GM12892 (cell line): ENCODE measurements at regions not wholly inside any gene's neighbourhood (a gene's known extent, or its start where the extent isn't known, plus 50 kb on each side); places are given as distances from the start of the nearest gene placed in this dataset.
"Not testable (repeated sequence)": the region's sequence is repeated elsewhere in the genome, so short reads cannot be mapped to it uniquely, and the experiment has no call there.

Experiments used
- DNase-seq: peaks from one replicate; pipeline ENCODE4 v3.0.0; 2011; ENCODE audit not compliant: insufficient read length
- FAIRE-seq: peaks from 2 replicates; lab custom pipeline; 2011; peaks lifted over from hg19 to GRCh38; lab: Jason Lieb, UNC
- POLR2A ChIP-seq: IDR thresholded peaks from 2 replicates; pipeline ENCODE4 v1.6.1; 2011; ENCODE audit warnings: low read depth, low read length, control low read depth
- POLR2AphosphoS5 ChIP-seq: IDR thresholded peaks from 2 replicates; pipeline ENCODE4 v1.6.1; 2011; ENCODE audit warnings: low read depth, low read length, control low read depth
- TAF1 ChIP-seq: IDR thresholded peaks from 2 replicates; pipeline ENCODE4 v1.6.1; 2011; ENCODE audit warnings: low read depth, mild to moderate bottlenecking, control low read depth, low read length, borderline replicate concordance

- DNase-seq: no peak
- TF ChIP-seq TAF1 (no peak), POLR2A (no peak), POLR2AphosphoS5 (no peak)
- no peak for FAIRE-seq
Observed at GRCh38 chr4:12416755-12417154, 988.1 kb upstream of the HS3ST1 start.

GRCh38 chr4:12414181-12414812 is 985.6 kb upstream of the HS3ST1 start:
- DNase-seq (no peak), FAIRE-seq (no peak)
- TF ChIP-seq POLR2A (no peak), TAF1 (no peak), POLR2AphosphoS5 (no peak)

GRCh38 chr4:12411072-12411471 is 982.4 kb upstream of the HS3ST1 start:
- TF ChIP-seq POLR2A: no peak
- no peak for TF ChIP-seq TAF1
- no peak for TF ChIP-seq POLR2AphosphoS5
- no peak for DNase-seq
- no peak for FAIRE-seq

- TF ChIP-seq POLR2A: no peak
- TF ChIP-seq POLR2AphosphoS5: no peak
- TF ChIP-seq TAF1: no peak
- DNase-seq (no peak), FAIRE-seq (no peak)
Observed at GRCh38 chr4:12409507-12410190, 981.0 kb upstream of the HS3ST1 start.

- TF ChIP-seq POLR2A (no peak), POLR2AphosphoS5 (no peak), TAF1 (no peak)
- DNase-seq (no peak), FAIRE-seq (no peak)
Observed at GRCh38 chr4:12408364-12408763, 979.7 kb upstream of the HS3ST1 start.

GRCh38 chr4:12403175-12403574 is 974.5 kb upstream of the HS3ST1 start:
- FAIRE-seq (no peak), DNase-seq (no peak)
- no peak for TF ChIP-seq POLR2AphosphoS5
- no peak for TF ChIP-seq POLR2A
- TF ChIP-seq TAF1: no peak

GRCh38 chr4:12399781-12400180 is 971.1 kb upstream of the HS3ST1 start:
- FAIRE-seq: no peak
- no peak for TF ChIP-seq POLR2A
- no peak for TF ChIP-seq POLR2AphosphoS5
- TF ChIP-seq TAF1: no peak
- DNase-seq: no peak

GRCh38 chr4:12393631-12394262 is 965.1 kb upstream of the HS3ST1 start:
- TF ChIP-seq POLR2A (no peak), POLR2AphosphoS5 (no peak), TAF1 (no peak)
- FAIRE-seq: no peak
- DNase-seq: no peak

GRCh38 chr4:12389604-12390003 is 960.9 kb upstream of the HS3ST1 start:
- DNase-seq: no peak
- TF ChIP-seq POLR2A: no peak
- TF ChIP-seq POLR2AphosphoS5: no peak
- no peak for TF ChIP-seq TAF1
- FAIRE-seq: no peak

- FAIRE-seq: no peak
- TF ChIP-seq POLR2AphosphoS5 (no peak), TAF1 (no peak), POLR2A (no peak)
- no peak for DNase-seq
Observed at GRCh38 chr4:12382567-12382966, 953.9 kb upstream of the HS3ST1 start.

GRCh38 chr4:12379191-12379590 is 950.5 kb upstream of the HS3ST1 start:
- TF ChIP-seq TAF1 (no peak), POLR2A (no peak), POLR2AphosphoS5 (no peak)
- DNase-seq (no peak), FAIRE-seq (no peak)

GRCh38 chr4:12375805-12376204 is 947.1 kb upstream of the HS3ST1 start:
- FAIRE-seq (no peak), DNase-seq (no peak)
- no peak for TF ChIP-seq POLR2AphosphoS5
- TF ChIP-seq TAF1: no peak
- no peak for TF ChIP-seq POLR2A

- FAIRE-seq: not testable (repeated sequence)
Observed at GRCh38 chr4:12365869-12366268, 937.2 kb upstream of the HS3ST1 start.

More at GRCh38 chr4:12365869-12366268, 937.2 kb upstream of the HS3ST1 start:
- not testable (repeated sequence) for DNase-seq
